GM12878 (cell line): ENCODE measurements at regions not wholly inside any gene's neighbourhood (a gene's known extent, or its start where the extent isn't known, plus 50 kb on each side); places are given as distances from the start of the nearest gene placed in this dataset.

Source experiments
- ATAC-seq: fragments of 200-7000 bp; cut with Tn5 transposase; 3 replicates; pipeline ENCODE4 v1.9.1; 2020; ENCODE audit warnings: mild to moderate bottlenecking, moderate library complexity
- BruUV-seq: library from RNA; stranded (reverse); fragments of 400-500 nt; replicated peaks from 2 replicates; lab custom pipeline; 2021; lab: Mats Ljungman, UMichigan
- CTCF ChIA-PET: fragments of 300-600 bp; sonication (Branson Sonifier 250); formaldehyde crosslinking; extraction: SDS; loops from one replicate; lab custom pipeline; 2021; ENCODE audit warnings: inconsistent platforms; lab: Yijun Ruan, JAX
- POLR2A ChIA-PET: fragments of 350-600 bp; formaldehyde crosslinking; extraction: SDS; loops from one replicate; lab custom pipeline; 2021; ENCODE audit warnings: inconsistent platforms; lab: Charles Lee
- RAD21 ChIA-PET: fragments of 300-600 bp; sonication (Branson Sonifier 250); formaldehyde crosslinking; loops from one replicate; lab custom pipeline; 2023; ENCODE audit warnings: antibody characterized with exemption; ENCODE audit not compliant: unreplicated experiment; lab: Charles Lee
- SMC1A ChIA-PET: fragments of 300-600 bp; sonication (Branson Sonifier 250); formaldehyde crosslinking; loops from one replicate; lab custom pipeline; 2023; ENCODE audit not compliant: unreplicated experiment, uncharacterized antibody; lab: Charles Lee
- DNase-seq: peaks from one replicate; pipeline ENCODE4 v3.0.0-alpha.2; 2011; ENCODE audit warnings: low read depth, low spot score
- FAIRE-seq: peaks from 3 replicates; lab custom pipeline; 2011; peaks lifted over from hg19 to GRCh38; lab: Jason Lieb, UNC
- H2AFZ ChIP-seq: 2 replicates; pipeline ENCODE4 v1.6.0; 2011; ENCODE audit warnings: low read depth, low read length, control low read depth; ENCODE audit not compliant: control insufficient read depth
- H3K27ac ChIP-seq: 2 replicates; pipeline ENCODE4 v1.5.1; 2011; ENCODE audit warnings: control low read depth; ENCODE audit not compliant: control insufficient read depth, insufficient read depth
- H3K27me3 ChIP-seq, 2 experiments: replicated peaks in 1 of 2; 2 replicates each; pipeline versions ENCODE4 v1.6.0 to v1.6.1; 2011; ENCODE audit warnings: low read length in 1 of 2; ENCODE audit not compliant: control insufficient read depth in 2 of 2, insufficient read depth in 2 of 2
- H3K36me3 ChIP-seq, 2 experiments: 2 replicates each; pipeline ENCODE4 v1.5.1; 2011; ENCODE audit warnings: low read length in 1 of 2; ENCODE audit not compliant: control insufficient read depth in 2 of 2, insufficient read depth in 2 of 2
- H3K4me1 ChIP-seq: 2 replicates; pipeline ENCODE4 v1.6.1; 2011; ENCODE audit warnings: mild to moderate bottlenecking, low read length, moderate library complexity, mixed read lengths; ENCODE audit not compliant: control insufficient read depth, insufficient read depth
- H3K4me2 ChIP-seq: 2 replicates; pipeline ENCODE4 v1.6.0; 2011; ENCODE audit warnings: control low read depth; ENCODE audit not compliant: control insufficient read depth, insufficient read depth
- H3K4me3 ChIP-seq: fragments of 200-600 bp; sonication (generic); 2 replicates; pipeline ENCODE4 v1.5.1; 2016
- H3K79me2 ChIP-seq: 2 replicates; pipeline ENCODE4 v1.6.0; 2011; ENCODE audit warnings: low read length; ENCODE audit not compliant: control insufficient read depth, insufficient read depth
- H3K9ac ChIP-seq: 2 replicates; pipeline ENCODE4 v1.8.0; 2011; ENCODE audit warnings: low read length, control low read depth, mixed read lengths; ENCODE audit not compliant: control insufficient read depth, insufficient read depth
- H3K9me3 ChIP-seq: replicated peaks from 3 replicates; pipeline ENCODE4 v1.5.1; 2011; ENCODE audit warnings: mild to moderate bottlenecking, low read length; ENCODE audit not compliant: control insufficient read depth, insufficient read depth
- H4K20me1 ChIP-seq: 2 replicates; pipeline ENCODE4 v1.6.0; 2011; ENCODE audit not compliant: control insufficient read depth, insufficient read depth
- BCL11A ChIP-seq: IDR thresholded peaks from 2 replicates; pipeline ENCODE4 v1.6.1; 2011; ENCODE audit warnings: low read depth, low read length
- CBFB ChIP-seq: IDR thresholded peaks from 2 replicates; pipeline ENCODE4 v1.6.1; 2016; ENCODE audit warnings: antibody characterized with exemption, low read depth
- CUX1 ChIP-seq: IDR thresholded peaks from 2 replicates; pipeline ENCODE4 v1.6.1; 2012; ENCODE audit warnings: improper control_type of control experiment, low read depth, low read length; ENCODE audit not compliant: insufficient replicate concordance
- DPF2 ChIP-seq: fragments of 450-650 bp; IDR thresholded peaks from 2 replicates; pipeline ENCODE4 v1.6.1; 2017; ENCODE audit warnings: mild to moderate bottlenecking
- EED ChIP-seq: sonication (generic); IDR thresholded peaks from 2 replicates; pipeline ENCODE4 v1.6.1; 2016; ENCODE audit warnings: antibody characterized with exemption, low read depth
- MEF2B ChIP-seq: fragments of 450-650 bp; IDR thresholded peaks from 2 replicates; pipeline ENCODE4 v1.6.1; 2018; ENCODE audit warnings: mild to moderate bottlenecking, moderate library complexity; ENCODE audit not compliant: partially characterized antibody, poor library complexity, severe bottlenecking
- MTA2 ChIP-seq: fragments of 450-650 bp; IDR thresholded peaks from 2 replicates; pipeline ENCODE4 v1.6.1; 2016; ENCODE audit warnings: low read depth, mild to moderate bottlenecking, moderate library complexity
- POLR2AphosphoS2 ChIP-seq: IDR thresholded peaks from 2 replicates; pipeline ENCODE4 v1.6.1; 2011; ENCODE audit warnings: low read depth, mild to moderate bottlenecking, low read length, improper control_type of control experiment, moderate library complexity
- SPI1 ChIP-seq: IDR thresholded peaks from 2 replicates; pipeline ENCODE4 v1.6.1; 2011; ENCODE audit warnings: low read depth, mild to moderate bottlenecking, low read length, moderate library complexity, borderline replicate concordance; ENCODE audit not compliant: insufficient read depth
- TARDBP ChIP-seq: IDR thresholded peaks from 2 replicates; pipeline ENCODE4 v1.6.1; 2016; ENCODE audit warnings: borderline replicate concordance
- ZNF207 ChIP-seq: fragments of 450-650 bp; IDR thresholded peaks from 2 replicates; pipeline ENCODE4 v1.6.1; 2014; ENCODE audit warnings: antibody characterized with exemption, mild to moderate bottlenecking, borderline replicate concordance
- WGBS: methylation state at CpG from one replicate; pipeline ENCODE4 v1.1.6; 2016; ENCODE audit warnings: low lambda C conversion rate; ENCODE audit not compliant: insufficient replicate concordance, insufficient coverage; ENCODE audit errors: missing lambda C conversion rate; 5-methylcytosine and 5-hydroxymethylcytosine counted together
- in situ Hi-C: fragments of 300-500 bp; cut with MboI; formaldehyde crosslinking; loops from 9 replicates; pipeline ENCODE4 v1.14.3; 2018; ENCODE audit warnings: mixed read lengths
- intact Hi-C: fragments of 100-400 bp; cut with micrococcal nuclease; formaldehyde crosslinking; loops from one replicate; pipeline ENCODE4 v1.14.2; 2022; ENCODE audit not compliant: unreplicated experiment

- FAIRE-seq (no peak), ATAC-seq (peak; percentile 81), DNase-seq (no peak)
- TF ChIP-seq DPF2 (0 out of 2 replicates have a peak, but pooled peaks have one; percentile 30), MTA2 (peak; percentile 87), BCL11A (peak; percentile 51; the same call in 1 of the 2 replicates), ZNF207 (no peak), MEF2B (peak; percentile 33), SPI1 (peak; percentile 25; the same call in 1 of the 2 replicates), EED (no peak), TARDBP (no peak), POLR2AphosphoS2 (no peak), CUX1 (no peak), CBFB (no peak)
- H4K20me1 ChIP-seq: no peaks in the 10 kb centered on the region
- H3K9ac ChIP-seq: no peak overlapping the region
- ChIA-PET POLR2A (no interaction called here), RAD21 (no interaction called here), SMC1A (no interaction called here), CTCF (no interaction called here)
- H3K9me3 ChIP-seq: no peaks in the 10 kb centered on the region
- BruUV-seq: no TSS peak
- no peak overlapping the region for H3K27ac ChIP-seq
- in situ Hi-C loops: no loop called here
- no peaks in the 10 kb centered on the region for H3K36me3 ChIP-seq
- intact Hi-C loops: loop anchor here (5.0 kb wide), 1 partner anchor 58 kb away; no protein-coding TSS in a partner anchor
- 12% methylated on average over 6 of the region's 6 CpGs for WGBS
- H3K4me3 ChIP-seq: no peak overlapping the region
- H3K4me2 ChIP-seq: no peak overlapping the region
- H3K4me1 ChIP-seq: no peaks in the 10 kb centered on the region
- no peaks in the 10 kb centered on the region for H3K79me2 ChIP-seq
- no peaks in the 10 kb centered on the region; a peak in 1 of 4 replicates for H3K27me3 ChIP-seq
- H2AFZ ChIP-seq: no peak overlapping the region
Measured at GRCh38 chr11:116130122-116130521, 625.9 kb upstream of the CADM1 start.
